ENCODE measurements at regions not wholly inside any gene's neighbourhood (a gene's known extent, or its start where the extent isn't known, plus 50 kb on each side); places are given as distances from the start of the nearest gene placed in this dataset.

GRCh38 chr18:60149316-60149715 lies 223.3 kb downstream of the MC4R start:
- TF ChIP-seq CREB1 (IDR thresholded peaks at IDR 0.05) (no peak), EZH2 (IDR thresholded peaks at IDR 0.05; ENCODE audit: low read depth, low read length, severe bottlenecking) (no peak), POLR2A (IDR thresholded peaks at IDR 0.05; ENCODE audit: control extremely low read depth in 1 of 2, low read depth in 2 of 2, low read length in 2 of 2) (no peak), JUND (IDR thresholded peaks at IDR 0.05; ENCODE audit: low read length) (no peak), CBX8 (IDR thresholded peaks at IDR 0.05; ENCODE audit: borderline replicate concordance, low read depth, low read length) (no peak), SIRT6 (IDR thresholded peaks at IDR 0.05; ENCODE audit: low read length) (no peak), SUZ12 (IDR thresholded peaks at IDR 0.05; ENCODE audit: low read length) (no peak)
- TF ChIP-seq, protein P1, sequence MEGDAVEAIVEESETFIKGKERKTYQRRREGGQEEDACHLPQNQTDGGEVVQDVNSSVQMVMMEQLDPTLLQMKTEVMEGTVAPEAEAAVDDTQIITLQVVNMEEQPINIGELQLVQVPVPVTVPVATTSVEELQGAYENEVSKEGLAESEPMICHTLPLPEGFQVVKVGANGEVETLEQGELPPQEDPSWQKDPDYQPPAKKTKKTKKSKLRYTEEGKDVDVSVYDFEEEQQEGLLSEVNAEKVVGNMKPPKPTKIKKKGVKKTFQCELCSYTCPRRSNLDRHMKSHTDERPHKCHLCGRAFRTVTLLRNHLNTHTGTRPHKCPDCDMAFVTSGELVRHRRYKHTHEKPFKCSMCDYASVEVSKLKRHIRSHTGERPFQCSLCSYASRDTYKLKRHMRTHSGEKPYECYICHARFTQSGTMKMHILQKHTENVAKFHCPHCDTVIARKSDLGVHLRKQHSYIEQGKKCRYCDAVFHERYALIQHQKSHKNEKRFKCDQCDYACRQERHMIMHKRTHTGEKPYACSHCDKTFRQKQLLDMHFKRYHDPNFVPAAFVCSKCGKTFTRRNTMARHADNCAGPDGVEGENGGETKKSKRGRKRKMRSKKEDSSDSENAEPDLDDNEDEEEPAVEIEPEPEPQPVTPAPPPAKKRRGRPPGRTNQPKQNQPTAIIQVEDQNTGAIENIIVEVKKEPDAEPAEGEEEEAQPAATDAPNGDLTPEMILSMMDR (IDR thresholded peaks at IDR 0.05; ENCODE audit: control extremely low read depth in 1 of 3, insufficient read depth in 1 of 3, low read depth in 1 of 3, low read length in 3 of 3): no peak
- TF ChIP-seq, protein P2, sequence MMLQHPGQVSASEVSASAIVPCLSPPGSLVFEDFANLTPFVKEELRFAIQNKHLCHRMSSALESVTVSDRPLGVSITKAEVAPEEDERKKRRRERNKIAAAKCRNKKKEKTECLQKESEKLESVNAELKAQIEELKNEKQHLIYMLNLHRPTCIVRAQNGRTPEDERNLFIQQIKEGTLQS (IDR thresholded peaks at IDR 0.05; ENCODE audit: insufficient read depth, low read depth, low read length): no peak

Data from H1 (cell line).